ENCODE measurements at regions not wholly inside any gene's neighbourhood (a gene's known extent, or its start where the extent isn't known, plus 50 kb on each side); places are given as distances from the start of the nearest gene placed in this dataset.

DNA sequence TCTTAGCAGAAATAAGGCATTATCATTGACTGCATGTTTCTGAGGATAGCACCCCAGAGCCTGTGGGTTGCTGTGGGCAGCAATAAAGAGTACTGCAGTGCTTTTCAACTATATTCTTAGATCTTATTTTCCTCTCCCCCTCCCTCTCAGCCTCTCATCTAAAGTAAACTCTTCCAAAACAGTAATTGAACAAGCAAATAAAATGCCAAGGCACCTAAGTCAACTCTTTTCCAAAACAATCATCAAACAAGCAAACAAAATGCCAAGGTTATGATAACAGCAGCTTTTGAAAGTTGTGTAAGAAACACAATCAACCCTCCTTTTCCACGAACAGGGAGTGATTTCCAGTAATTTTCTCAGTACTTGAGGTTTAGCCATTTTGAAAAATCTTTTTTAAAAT, 1542.6 kb downstream of the AACS start:
- no peaks in the 10 kb centered on the region for H3K36me3 ChIP-seq (ENCODE audit: insufficient read depth, low read length)
- TF ChIP-seq SMC3 (conservative IDR thresholded peaks at IDR 0.05; ENCODE audit: poor library complexity) (no peak), TAF1 (IDR thresholded peaks at IDR 0.05; ENCODE audit: low read depth) (no peak), EZH2 (IDR thresholded peaks at IDR 0.05; ENCODE audit: borderline replicate concordance, insufficient read depth, low read length, poor library complexity, severe bottlenecking) (no peak)
- no peaks in the 10 kb centered on the region for H3K27me3 ChIP-seq (ENCODE audit: insufficient read depth, low read depth, low read length)
- H3F3A ChIP-seq (ENCODE audit: insufficient read depth, low read length, poor library complexity, severe bottlenecking): no peaks in the 10 kb centered on the region
- no peak overlapping the region for H3K9ac ChIP-seq (ENCODE audit: low read length)
- H2AFZ ChIP-seq (ENCODE audit: low read depth, low read length): no peak overlapping the region
- no peak overlapping the region for H3K27ac ChIP-seq (ENCODE audit: low read length)
- no peak overlapping the region for H3K4me3 ChIP-seq (ENCODE audit: low read length)
- no peak overlapping the region for H3K4me2 ChIP-seq (ENCODE audit: low read length)
- H4K20me1 ChIP-seq (ENCODE audit: insufficient read depth): no peaks in the 10 kb centered on the region
- H3K9me2 ChIP-seq (ENCODE audit: insufficient read depth, low read length): no peaks in the 10 kb centered on the region
- H3K9me3 ChIP-seq (ENCODE audit: low read length): no peaks in the 10 kb centered on the region
- no peaks in the 10 kb centered on the region for H3K79me2 ChIP-seq (replicated peaks; ENCODE audit: insufficient read depth, low read length)

DNA sequence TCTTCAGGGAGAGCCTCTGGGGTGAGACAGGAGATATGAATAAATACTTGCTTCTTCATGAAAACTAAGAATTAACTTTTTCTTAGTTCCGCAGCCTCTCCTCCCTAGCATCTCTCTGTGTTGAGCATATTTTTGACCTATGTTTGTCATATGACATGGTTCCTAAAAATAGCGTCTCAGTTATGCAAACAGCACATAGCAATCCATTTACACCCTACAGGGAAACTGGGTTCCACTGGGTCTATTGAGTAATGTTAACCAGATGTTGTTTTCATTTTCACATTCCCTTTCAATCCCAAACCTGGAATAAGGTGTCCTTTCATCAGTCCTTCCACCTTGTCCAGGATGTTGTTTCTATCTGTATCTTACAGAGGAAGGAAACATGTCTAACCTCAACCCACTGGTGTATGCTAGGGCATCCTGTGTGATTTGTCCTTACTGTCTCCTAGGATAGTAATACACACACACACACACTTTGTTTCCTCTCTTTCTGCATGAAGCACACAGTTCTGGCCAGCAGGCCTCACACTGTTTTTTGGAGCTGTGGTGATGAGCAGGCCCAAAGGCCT, 1543.5 kb downstream of the AACS start:
- no peak overlapping the region for H3K4me3 ChIP-seq (ENCODE audit: low read length)
- no peak overlapping the region for H3K4me2 ChIP-seq (ENCODE audit: low read length)
- no peaks in the 10 kb centered on the region for H3K27me3 ChIP-seq (ENCODE audit: insufficient read depth, low read depth, low read length)
- TF ChIP-seq EZH2 (IDR thresholded peaks at IDR 0.05; ENCODE audit: borderline replicate concordance, insufficient read depth, low read length, poor library complexity, severe bottlenecking) (no peak), REST (IDR thresholded peaks at IDR 0.05; ENCODE audit: borderline replicate concordance) (no peak), POLR2AphosphoS5 (IDR thresholded peaks at IDR 0.05) (no peak), CTCF (IDR thresholded peaks at IDR 0.05; ENCODE audit: poor library complexity, severe bottlenecking) (no peak), SMC3 (conservative IDR thresholded peaks at IDR 0.05; ENCODE audit: poor library complexity) (no peak), MXI1 (conservative IDR thresholded peaks at IDR 0.05; ENCODE audit: poor library complexity, severe bottlenecking) (no peak), TAF1 (IDR thresholded peaks at IDR 0.05; ENCODE audit: low read depth) (no peak), EP300 (conservative IDR thresholded peaks at IDR 0.05; ENCODE audit: poor library complexity, severe bottlenecking) (no peak), RAD21 (conservative IDR thresholded peaks at IDR 0.05) (no peak)
- H4K20me1 ChIP-seq (ENCODE audit: insufficient read depth): no peaks in the 10 kb centered on the region
- no peaks in the 10 kb centered on the region for H3K79me2 ChIP-seq (replicated peaks; ENCODE audit: insufficient read depth, low read length)
- H3F3A ChIP-seq (ENCODE audit: insufficient read depth, low read length, poor library complexity, severe bottlenecking): no peaks in the 10 kb centered on the region
- no peaks in the 10 kb centered on the region for H3K9me2 ChIP-seq (ENCODE audit: insufficient read depth, low read length)
- H3K27ac ChIP-seq (ENCODE audit: low read length): no peak overlapping the region
- no peak overlapping the region for H3K9ac ChIP-seq (ENCODE audit: low read length)
- no peak overlapping the region for H2AFZ ChIP-seq (ENCODE audit: low read depth, low read length)
- no peaks in the 10 kb centered on the region for H3K9me3 ChIP-seq (ENCODE audit: low read length)
- H3K36me3 ChIP-seq (ENCODE audit: insufficient read depth, low read length): no peaks in the 10 kb centered on the region
